Liver (tissue), 7 donors: ENCODE measurements at regions not wholly inside any gene's neighbourhood (a gene's known extent, or its start where the extent isn't known, plus 50 kb on each side); places are given as distances from the start of the nearest gene placed in this dataset.

Experiments
- DNase-seq: peaks from one replicate; pipeline ENCODE4 v3.0.0-alpha.2; 2017; ENCODE audit warnings: low spot score
- H3K27ac ChIP-seq, 2 donors: one replicate each; pipeline ENCODE4 v1.7.0; 2013; ENCODE audit warnings: inconsistent platforms in 2 of 2, low read length in 2 of 2, control low read depth in 1 of 2, low read depth in 1 of 2, mild to moderate bottlenecking in 1 of 2
- H3K27me3 ChIP-seq, 4 donors: one replicate each; pipeline versions ENCODE4 v1.6.1 to v1.7.0; 2013; ENCODE audit warnings: low read length in 3 of 4, inconsistent platforms in 1 of 4, mild to moderate bottlenecking in 1 of 4, moderate library complexity in 1 of 4; ENCODE audit not compliant: control insufficient read depth in 4 of 4, insufficient read depth in 4 of 4
- H3K36me3 ChIP-seq, 4 donors: one replicate each; pipeline versions ENCODE4 v1.6.1 to v1.7.0; 2013; ENCODE audit warnings: low read length in 3 of 4, mild to moderate bottlenecking in 3 of 4, low read depth in 1 of 4, moderate library complexity in 1 of 4; ENCODE audit not compliant: control insufficient read depth in 4 of 4, insufficient read depth in 3 of 4
- H3K4me1 ChIP-seq, 4 donors: one replicate each; pipeline versions ENCODE4 v1.6.1 to v1.7.0; 2013; ENCODE audit warnings: low read length in 3 of 4, mild to moderate bottlenecking in 3 of 4, moderate library complexity in 1 of 4; ENCODE audit not compliant: control insufficient read depth in 4 of 4, insufficient read depth in 4 of 4
- H3K4me3 ChIP-seq, 3 donors: one replicate each; pipeline versions ENCODE4 v1.6.1 to v1.7.0; 2013; ENCODE audit warnings: low read length in 3 of 3, control low read depth in 1 of 3, low read depth in 1 of 3, mild to moderate bottlenecking in 1 of 3
- H3K9ac ChIP-seq, 2 donors: one replicate each; pipeline ENCODE4 v1.7.0; 2013; ENCODE audit warnings: low read length in 2 of 2, mild to moderate bottlenecking in 2 of 2, moderate library complexity in 2 of 2, control low read depth in 1 of 2, low read depth in 1 of 2
- H3K9me3 ChIP-seq, 4 donors: one replicate each; pipeline versions ENCODE4 v1.6.1 to v1.7.0; 2013; ENCODE audit warnings: low read length in 3 of 4; ENCODE audit not compliant: control insufficient read depth in 4 of 4
- EGR1 ChIP-seq, 2 donors: IDR thresholded peaks; 2 replicates each; pipeline ENCODE4 v1.6.1; 2016 to 2018; ENCODE audit warnings: antibody characterized with exemption in 2 of 2, low read depth in 2 of 2
- FOXA2 ChIP-seq: IDR thresholded peaks from 2 replicates; pipeline ENCODE4 v1.6.1; 2016; ENCODE audit warnings: antibody characterized with exemption
- HNF4A ChIP-seq, 2 donors: conservative IDR thresholded peaks; 2 replicates each; pipeline ENCODE4 v1.6.1; 2016; ENCODE audit warnings: antibody characterized with exemption in 2 of 2, mild to moderate bottlenecking in 2 of 2
- HNF4G ChIP-seq: IDR thresholded peaks from 2 replicates; pipeline ENCODE4 v1.6.1; 2016; ENCODE audit warnings: antibody characterized with exemption
- JUND ChIP-seq, 2 donors: IDR thresholded peaks; 2 replicates each; pipeline ENCODE4 v1.6.1; 2016; ENCODE audit warnings: antibody characterized with exemption in 2 of 2
- NR2F2 ChIP-seq: IDR thresholded peaks from 2 replicates; pipeline ENCODE4 v1.6.1; 2016; ENCODE audit warnings: antibody characterized with exemption
- RAD21 ChIP-seq, 2 donors: IDR thresholded peaks; 2 replicates each; pipeline ENCODE4 v1.6.1; 2016; ENCODE audit warnings: antibody characterized with exemption in 2 of 2, mild to moderate bottlenecking in 2 of 2
- RXRA ChIP-seq, 2 donors: IDR thresholded peaks; 2 replicates each; pipeline ENCODE4 v1.6.1; 2017 to 2018; ENCODE audit warnings: antibody characterized with exemption in 2 of 2, mild to moderate bottlenecking in 1 of 2
- SP1 ChIP-seq: IDR thresholded peaks from 2 replicates; pipeline ENCODE4 v1.6.1; 2018; ENCODE audit warnings: antibody characterized with exemption, mild to moderate bottlenecking
- TAF1 ChIP-seq: conservative IDR thresholded peaks from 2 replicates; pipeline ENCODE4 v1.6.1; 2016; ENCODE audit warnings: antibody characterized with exemption, mild to moderate bottlenecking
- YY1 ChIP-seq: IDR thresholded peaks from 2 replicates; pipeline ENCODE4 v1.6.1; 2016; ENCODE audit warnings: antibody characterized with exemption, mild to moderate bottlenecking
- TF ChIP-seq, protein P1 (sequence below): IDR thresholded peaks from 2 replicates; pipeline ENCODE4 v1.6.1; 2016; ENCODE audit warnings: antibody characterized with exemption, mild to moderate bottlenecking
- TF ChIP-seq, protein P2 (sequence below): IDR thresholded peaks from 2 replicates; pipeline ENCODE4 v1.6.1; 2016; ENCODE audit warnings: antibody characterized with exemption
- TF ChIP-seq, protein P3 (sequence below): IDR thresholded peaks from 2 replicates; pipeline ENCODE4 v1.6.1; 2016; ENCODE audit warnings: antibody characterized with exemption
- TF ChIP-seq, protein P4 (sequence below): IDR thresholded peaks from 2 replicates; pipeline ENCODE4 v1.6.1; 2016; ENCODE audit warnings: antibody characterized with exemption
- TF ChIP-seq, protein P5 (sequence below): fragments of 150-350 bp; IDR thresholded peaks from 2 replicates; pipeline ENCODE4 v1.5.1; 2017; ENCODE audit warnings: improper control_type of control experiment, low read depth, low read length; ENCODE audit not compliant: missing input control
- donor health status: healthy.
- donor health status: healthy.
- donor health status: healthy.
- donor health status: healthy.

DNA sequence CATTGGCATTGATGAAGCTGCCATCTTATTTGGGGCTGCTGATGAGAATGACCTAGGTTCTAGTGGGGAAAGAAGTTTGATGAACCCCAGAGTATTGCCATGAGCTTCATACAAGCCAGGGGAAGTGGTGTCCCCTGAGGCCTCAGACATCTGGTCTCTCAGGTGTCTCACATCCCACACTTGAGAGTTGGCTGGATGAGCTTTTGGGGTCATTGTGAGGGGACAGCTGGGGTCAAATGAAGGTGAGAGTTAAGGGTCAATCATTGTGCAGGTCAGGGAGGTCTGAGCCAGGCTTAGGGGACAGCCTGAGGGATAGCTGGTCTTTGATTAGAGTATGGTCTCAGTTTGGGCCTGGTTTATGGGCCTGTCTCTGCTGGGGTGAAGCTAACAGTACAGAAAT is 336.5 kb downstream of the CYP26B1 start:
- no peak overlapping the region for H3K4me3 ChIP-seq
- H3K36me3 ChIP-seq: no peaks in the 10 kb centered on the region
- no peaks in the 10 kb centered on the region for H3K27me3 ChIP-seq
- H3K27ac ChIP-seq: no peak overlapping the region
- TF ChIP-seq JUND (IDR thresholded peaks at IDR 0.05) (no peak), RXRA (IDR thresholded peaks at IDR 0.05) (no peak), RAD21 (IDR thresholded peaks at IDR 0.05) (no peak), NR2F2 (no peak), HNF4A (conservative IDR thresholded peaks at IDR 0.05) (no peak), SP1 (no peak), EGR1 (IDR thresholded peaks at IDR 0.05; ENCODE audit: low read depth in 2 of 2) (no peak), YY1 (no peak), FOXA2 (no peak), TAF1 (no peak), HNF4G (no peak)
- TF ChIP-seq, protein P1, sequence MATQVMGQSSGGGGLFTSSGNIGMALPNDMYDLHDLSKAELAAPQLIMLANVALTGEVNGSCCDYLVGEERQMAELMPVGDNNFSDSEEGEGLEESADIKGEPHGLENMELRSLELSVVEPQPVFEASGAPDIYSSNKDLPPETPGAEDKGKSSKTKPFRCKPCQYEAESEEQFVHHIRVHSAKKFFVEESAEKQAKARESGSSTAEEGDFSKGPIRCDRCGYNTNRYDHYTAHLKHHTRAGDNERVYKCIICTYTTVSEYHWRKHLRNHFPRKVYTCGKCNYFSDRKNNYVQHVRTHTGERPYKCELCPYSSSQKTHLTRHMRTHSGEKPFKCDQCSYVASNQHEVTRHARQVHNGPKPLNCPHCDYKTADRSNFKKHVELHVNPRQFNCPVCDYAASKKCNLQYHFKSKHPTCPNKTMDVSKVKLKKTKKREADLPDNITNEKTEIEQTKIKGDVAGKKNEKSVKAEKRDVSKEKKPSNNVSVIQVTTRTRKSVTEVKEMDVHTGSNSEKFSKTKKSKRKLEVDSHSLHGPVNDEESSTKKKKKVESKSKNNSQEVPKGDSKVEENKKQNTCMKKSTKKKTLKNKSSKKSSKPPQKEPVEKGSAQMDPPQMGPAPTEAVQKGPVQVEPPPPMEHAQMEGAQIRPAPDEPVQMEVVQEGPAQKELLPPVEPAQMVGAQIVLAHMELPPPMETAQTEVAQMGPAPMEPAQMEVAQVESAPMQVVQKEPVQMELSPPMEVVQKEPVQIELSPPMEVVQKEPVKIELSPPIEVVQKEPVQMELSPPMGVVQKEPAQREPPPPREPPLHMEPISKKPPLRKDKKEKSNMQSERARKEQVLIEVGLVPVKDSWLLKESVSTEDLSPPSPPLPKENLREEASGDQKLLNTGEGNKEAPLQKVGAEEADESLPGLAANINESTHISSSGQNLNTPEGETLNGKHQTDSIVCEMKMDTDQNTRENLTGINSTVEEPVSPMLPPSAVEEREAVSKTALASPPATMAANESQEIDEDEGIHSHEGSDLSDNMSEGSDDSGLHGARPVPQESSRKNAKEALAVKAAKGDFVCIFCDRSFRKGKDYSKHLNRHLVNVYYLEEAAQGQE: no peak
- TF ChIP-seq, protein P2, sequence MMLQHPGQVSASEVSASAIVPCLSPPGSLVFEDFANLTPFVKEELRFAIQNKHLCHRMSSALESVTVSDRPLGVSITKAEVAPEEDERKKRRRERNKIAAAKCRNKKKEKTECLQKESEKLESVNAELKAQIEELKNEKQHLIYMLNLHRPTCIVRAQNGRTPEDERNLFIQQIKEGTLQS: no peak
- TF ChIP-seq, protein P3, sequence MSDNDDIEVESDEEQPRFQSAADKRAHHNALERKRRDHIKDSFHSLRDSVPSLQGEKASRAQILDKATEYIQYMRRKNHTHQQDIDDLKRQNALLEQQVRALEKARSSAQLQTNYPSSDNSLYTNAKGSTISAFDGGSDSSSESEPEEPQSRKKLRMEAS: no peak
- TF ChIP-seq, protein P4, sequence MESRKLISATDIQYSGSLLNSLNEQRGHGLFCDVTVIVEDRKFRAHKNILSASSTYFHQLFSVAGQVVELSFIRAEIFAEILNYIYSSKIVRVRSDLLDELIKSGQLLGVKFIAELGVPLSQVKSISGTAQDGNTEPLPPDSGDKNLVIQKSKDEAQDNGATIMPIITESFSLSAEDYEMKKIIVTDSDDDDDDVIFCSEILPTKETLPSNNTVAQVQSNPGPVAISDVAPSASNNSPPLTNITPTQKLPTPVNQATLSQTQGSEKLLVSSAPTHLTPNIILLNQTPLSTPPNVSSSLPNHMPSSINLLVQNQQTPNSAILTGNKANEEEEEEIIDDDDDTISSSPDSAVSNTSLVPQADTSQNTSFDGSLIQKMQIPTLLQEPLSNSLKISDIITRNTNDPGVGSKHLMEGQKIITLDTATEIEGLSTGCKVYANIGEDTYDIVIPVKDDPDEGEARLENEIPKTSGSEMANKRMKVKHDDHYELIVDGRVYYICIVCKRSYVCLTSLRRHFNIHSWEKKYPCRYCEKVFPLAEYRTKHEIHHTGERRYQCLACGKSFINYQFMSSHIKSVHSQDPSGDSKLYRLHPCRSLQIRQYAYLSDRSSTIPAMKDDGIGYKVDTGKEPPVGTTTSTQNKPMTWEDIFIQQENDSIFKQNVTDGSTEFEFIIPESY: no peak
- TF ChIP-seq, protein P5, sequence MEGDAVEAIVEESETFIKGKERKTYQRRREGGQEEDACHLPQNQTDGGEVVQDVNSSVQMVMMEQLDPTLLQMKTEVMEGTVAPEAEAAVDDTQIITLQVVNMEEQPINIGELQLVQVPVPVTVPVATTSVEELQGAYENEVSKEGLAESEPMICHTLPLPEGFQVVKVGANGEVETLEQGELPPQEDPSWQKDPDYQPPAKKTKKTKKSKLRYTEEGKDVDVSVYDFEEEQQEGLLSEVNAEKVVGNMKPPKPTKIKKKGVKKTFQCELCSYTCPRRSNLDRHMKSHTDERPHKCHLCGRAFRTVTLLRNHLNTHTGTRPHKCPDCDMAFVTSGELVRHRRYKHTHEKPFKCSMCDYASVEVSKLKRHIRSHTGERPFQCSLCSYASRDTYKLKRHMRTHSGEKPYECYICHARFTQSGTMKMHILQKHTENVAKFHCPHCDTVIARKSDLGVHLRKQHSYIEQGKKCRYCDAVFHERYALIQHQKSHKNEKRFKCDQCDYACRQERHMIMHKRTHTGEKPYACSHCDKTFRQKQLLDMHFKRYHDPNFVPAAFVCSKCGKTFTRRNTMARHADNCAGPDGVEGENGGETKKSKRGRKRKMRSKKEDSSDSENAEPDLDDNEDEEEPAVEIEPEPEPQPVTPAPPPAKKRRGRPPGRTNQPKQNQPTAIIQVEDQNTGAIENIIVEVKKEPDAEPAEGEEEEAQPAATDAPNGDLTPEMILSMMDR: no peak
- no peak overlapping the region for H3K9ac ChIP-seq
- no peaks in the 10 kb centered on the region for H3K9me3 ChIP-seq
- H3K4me1 ChIP-seq: no peaks in the 10 kb centered on the region
- DNase-seq: no peak
